K562 (cell line): ENCODE measurements at regions not wholly inside any gene's neighbourhood (a gene's known extent, or its start where the extent isn't known, plus 50 kb on each side); places are given as distances from the start of the nearest gene placed in this dataset.

Source experiments
- ATAC-seq: fragments of 200-7000 bp; cut with Tn5 transposase; 3 replicates; pipeline ENCODE4 v1.9.1; 2020; ENCODE audit warnings: moderate library complexity
- BruUV-seq: library from RNA; stranded (reverse); fragments of 400-500 nt; replicated peaks from 2 replicates; lab custom pipeline; 2021; lab: Mats Ljungman, UMichigan
- CTCF ChIA-PET: fragments of 300-600 bp; formaldehyde crosslinking; extraction: SDS; loops from one replicate; lab custom pipeline; 2021; ENCODE audit warnings: low intra/inter-chr PET ratio; lab: Yijun Ruan, JAX
- POLR2A ChIA-PET: fragments of 300-600, 350-650 bp; sonication (Branson Sonifier 250); formaldehyde crosslinking; extraction: SDS; loops from one replicate; lab custom pipeline; 2021; ENCODE audit warnings: antibody characterized with exemption, inconsistent platforms; lab: Yijun Ruan, JAX
- DNase-seq, 4 experiments: peaks; one replicate each; pipeline versions ENCODE4 v3.0.0 to v3.0.0-alpha.2; 2011 to 2018; ENCODE audit warnings: low spot score in 3 of 4, mixed read lengths in 3 of 4; ENCODE audit errors: extremely low read depth in 1 of 4
- FAIRE-seq: peaks from 2 replicates; lab custom pipeline; 2011; peaks lifted over from hg19 to GRCh38; lab: Jason Lieb, UNC
- H2AFZ ChIP-seq: 2 replicates; pipeline ENCODE4 v1.6.0; 2011; ENCODE audit warnings: low read depth, low read length, control low read depth, inconsistent platforms
- H3K27ac ChIP-seq: fragments of 200-600 bp; 3 replicates; pipeline ENCODE4 v1.8.0; 2011; ENCODE audit warnings: low read depth, mild to moderate bottlenecking, control low read depth, inconsistent platforms, low read length, moderate library complexity, mixed read lengths; ENCODE audit errors: extremely low read depth
- H3K27me3 ChIP-seq, 2 experiments: fragments of 300-600 bp in 1 of 2; 2 replicates in 1 of 2; 3 replicates in 1 of 2; pipeline versions ENCODE4 v1.6.0 to v1.8.0; 2011; ENCODE audit warnings: inconsistent platforms in 2 of 2, low read length in 2 of 2, mild to moderate bottlenecking in 1 of 2, mixed read lengths in 1 of 2, moderate library complexity in 1 of 2; ENCODE audit not compliant: control insufficient read depth in 2 of 2, insufficient read depth in 2 of 2
- H3K36me3 ChIP-seq: fragments of 300-600 bp; 3 replicates; pipeline ENCODE4 v1.8.0; 2011; ENCODE audit warnings: mild to moderate bottlenecking, low read length, inconsistent platforms; ENCODE audit not compliant: control insufficient read depth, insufficient read depth
- H3K4me1 ChIP-seq, 2 experiments: fragments of 200-600 bp in 1 of 2; replicated peaks in 1 of 2; 2 replicates in 1 of 2; 3 replicates in 1 of 2; pipeline versions ENCODE4 v1.5.1 to v1.8.0; 2011; ENCODE audit warnings: inconsistent platforms in 2 of 2, low read length in 2 of 2, mild to moderate bottlenecking in 1 of 2, mixed read lengths in 1 of 2, moderate library complexity in 1 of 2; ENCODE audit not compliant: control insufficient read depth in 2 of 2, insufficient read depth in 2 of 2
- H3K4me2 ChIP-seq: 2 replicates; pipeline ENCODE4 v1.6.1; 2011; ENCODE audit warnings: low read length, control low read depth, inconsistent platforms, mixed read lengths; ENCODE audit not compliant: insufficient read depth
- H3K4me3 ChIP-seq: fragments of 200-600 bp; sonication (generic), shearing (Covaris generic); 2 replicates; pipeline ENCODE4 v1.5.1; 2016; ENCODE audit warnings: control low read depth, inconsistent platforms
- H3K79me2 ChIP-seq: fragments of 200-600 bp; 3 replicates; pipeline ENCODE4 v1.8.0; 2011; ENCODE audit warnings: low read length, inconsistent platforms; ENCODE audit not compliant: control insufficient read depth, insufficient read depth
- H3K9ac ChIP-seq, 2 experiments: 2 replicates each; pipeline versions ENCODE4 v1.6.0 to v1.6.1; 2011; ENCODE audit warnings: low read depth in 2 of 2, low read length in 2 of 2, control low read depth in 1 of 2, inconsistent platforms in 1 of 2, mild to moderate bottlenecking in 1 of 2, mixed read lengths in 1 of 2; ENCODE audit not compliant: insufficient read depth in 1 of 2
- H3K9me1 ChIP-seq: one replicate; pipeline ENCODE4 v1.6.0; 2011; ENCODE audit warnings: inconsistent platforms, mild to moderate bottlenecking, low read length, moderate library complexity; ENCODE audit not compliant: control insufficient read depth, insufficient read depth
- H3K9me3 ChIP-seq: replicated peaks from 2 replicates; pipeline ENCODE4 v1.5.1; 2011; ENCODE audit warnings: low read depth, low read length, inconsistent platforms; ENCODE audit not compliant: control insufficient read depth, insufficient read depth
- H4K20me1 ChIP-seq: replicated peaks from 2 replicates; pipeline ENCODE4 v1.6.1; 2011; ENCODE audit warnings: low read length, inconsistent platforms, mixed read lengths; ENCODE audit not compliant: control insufficient read depth, insufficient read depth
- ARHGAP35 ChIP-seq: fragments of 450-650 bp; IDR thresholded peaks from 2 replicates; pipeline ENCODE4 v1.6.1; 2018; ENCODE audit not compliant: partially characterized antibody
- BRD4 ChIP-seq: fragments of 200-600 bp; sonication (generic); IDR thresholded peaks from 2 replicates; pipeline ENCODE4 v1.6.1; 2017; ENCODE audit warnings: inconsistent platforms
- FOXP4 ChIP-seq: sonication (generic); formaldehyde crosslinking; IDR thresholded peaks from 2 replicates; pipeline ENCODE4 v1.8.0; 2022; ENCODE audit warnings: mild to moderate bottlenecking, missing genetic modification reagents, borderline replicate concordance
- GMEB1 ChIP-seq: fragments of 250-450 bp; sonication (Bioruptor Pico); IDR thresholded peaks from 2 replicates; pipeline ENCODE4 v1.4.0; 2020; ENCODE audit warnings: mild to moderate bottlenecking
- HMG20B ChIP-seq: fragments of 250-450 bp; sonication (Bioruptor Pico); IDR thresholded peaks from 2 replicates; pipeline ENCODE4 v1.5.0; 2021; ENCODE audit warnings: mild to moderate bottlenecking
- KLF6 ChIP-seq: fragments of 250-450 bp; sonication (Bioruptor Pico); IDR thresholded peaks from 2 replicates; pipeline ENCODE4 v1.4.0; 2020; ENCODE audit warnings: mild to moderate bottlenecking, moderate library complexity, borderline replicate concordance
- NUFIP1 ChIP-seq: fragments of 450-650 bp; IDR thresholded peaks from 2 replicates; pipeline ENCODE4 v1.6.1; 2018; ENCODE audit not compliant: partially characterized antibody
- PRDM10 ChIP-seq: fragments of 450-650 bp; IDR thresholded peaks from 2 replicates; pipeline ENCODE4 v1.6.1; 2018; ENCODE audit not compliant: partially characterized antibody
- SMARCC2 ChIP-seq: fragments of 450-650 bp; IDR thresholded peaks from 2 replicates; pipeline ENCODE4 v1.6.1; 2017; ENCODE audit warnings: antibody characterized with exemption, moderate library complexity, mild to moderate bottlenecking, low read depth
- ZFX ChIP-seq: sonication (generic); formaldehyde crosslinking; IDR thresholded peaks from 2 replicates; pipeline ENCODE4 v1.8.0; 2022; ENCODE audit warnings: mild to moderate bottlenecking, missing genetic modification reagents, moderate library complexity
- ZNF655 ChIP-seq: fragments of 250-450 bp; sonication (Bioruptor Pico); IDR thresholded peaks from 2 replicates; pipeline ENCODE4 v1.5.0; 2021
- WGBS: fragments of 100-300 bp; shearing (Covaris generic); methylation state at CpG from one replicate; pipeline ENCODE4 v1.1.6; 2016; ENCODE audit warnings: low coverage, mixed read lengths; ENCODE audit not compliant: insufficient coverage; ENCODE audit errors: missing lambda C conversion rate; 5-methylcytosine and 5-hydroxymethylcytosine counted together
- in situ Hi-C: fragments of 300-500 bp; cut with MboI; formaldehyde crosslinking; loops from 4 replicates; pipeline ENCODE4 v1.15.0; 2018; ENCODE audit warnings: inconsistent platforms, mixed read lengths
- intact Hi-C: fragments of 100-400 bp; cut with micrococcal nuclease; formaldehyde crosslinking; loops from 2 replicates; pipeline ENCODE4 v1.14.2; 2022

- BruUV-seq, result no TSS peak
- Histone ChIP-seq H4K20me1 (no peaks in the 10 kb centered on the region), H3K27ac (no peak overlapping the region), H3K4me2 (no peak overlapping the region), H3K9me1 (no peaks in the 10 kb centered on the region), H3K36me3 (no peaks in the 10 kb centered on the region), H3K79me2 (no peaks in the 10 kb centered on the region), H3K4me3 (no peak overlapping the region), H3K27me3 (no peaks in the 10 kb centered on the region), H3K4me1 (no peaks in the 10 kb centered on the region), H3K9ac (no peak overlapping the region), H2AFZ (no peak overlapping the region), H3K9me3 (no peaks in the 10 kb centered on the region)
- WGBS, result 0% methylated on average over 3 of the region's 4 CpGs
- no peak for ATAC-seq
- POLR2A ChIA-PET, result no interaction called here
- no peak for FAIRE-seq
- intact Hi-C loops (no loop called here), in situ Hi-C loops (no loop called here)
- CTCF ChIA-PET, result no interaction called here
- no peak for DNase-seq
- TF ChIP-seq BRD4, result no peak
- TF ChIP-seq ARHGAP35, result no peak
- TF ChIP-seq PRDM10, result no peak
- no peak for TF ChIP-seq NUFIP1
- no peak for TF ChIP-seq ZNF655 (CRISPR knock-in tag)
- TF ChIP-seq KLF6 (CRISPR knock-in tag), result no peak
- no peak for TF ChIP-seq HMG20B (CRISPR knock-in tag)
- no peak for TF ChIP-seq FOXP4 (CRISPR knock-in tag)
- no peak for TF ChIP-seq SMARCC2
- no peak for TF ChIP-seq ZFX (CRISPR knock-in tag)
- no peak for TF ChIP-seq GMEB1 (CRISPR knock-in tag)
Observed at GRCh38 chr1:90349510-90349909, 354.6 kb downstream of the ZNF326 start.
